Activated CD8-positive, alpha-beta T cell treated with anti-CD3 and anti-CD28 coated beads for 36 hours (primary cell): ENCODE measurements at regions not wholly inside any gene's neighbourhood (a gene's known extent, or its start where the extent isn't known, plus 50 kb on each side); places are given as distances from the start of the nearest gene placed in this dataset.

Source experiments
- ATAC-seq: fragments of 200-7000 bp; cut with Tn5 transposase; one replicate; pipeline ENCODE4 v1.10.0; 2021; ENCODE audit warnings: mild to moderate bottlenecking, moderate library complexity
- CTCF ChIA-PET: fragments of 350-600 bp; sonication (Branson Sonifier 250); formaldehyde crosslinking; loops from one replicate; lab custom pipeline; 2021; ENCODE audit warnings: antibody characterized with exemption; lab: Charles Lee
- POLR2A ChIA-PET: fragments of 350-600 bp; sonication (Branson Sonifier 250); formaldehyde crosslinking; loops from one replicate; lab custom pipeline; 2021; ENCODE audit warnings: antibody characterized with exemption; lab: Charles Lee
- DNase-seq: peaks from one replicate; pipeline ENCODE4 v3.0.0-alpha.2; 2020
- H3K27ac Mint-ChIP-seq: one replicate; pipeline ENCODE4 v1.8.0; 2021; ENCODE audit warnings: mild to moderate bottlenecking, mixed read lengths
- H3K27me3 Mint-ChIP-seq: one replicate; pipeline ENCODE4 v1.8.0; 2021; ENCODE audit warnings: mixed read lengths
- H3K36me3 Mint-ChIP-seq: one replicate; pipeline ENCODE4 v1.8.0; 2021; ENCODE audit warnings: low read depth, mixed read lengths
- H3K4me1 Mint-ChIP-seq: one replicate; pipeline ENCODE4 v1.8.0; 2021; ENCODE audit warnings: low read depth, mixed read lengths
- H3K4me3 Mint-ChIP-seq: one replicate; pipeline ENCODE4 v1.8.0; 2021; ENCODE audit warnings: mild to moderate bottlenecking, moderate library complexity, mixed read lengths
- H3K9me3 Mint-ChIP-seq: one replicate; pipeline ENCODE4 v1.8.0; 2021; ENCODE audit warnings: mixed read lengths
- CTCF ChIP-seq: fragments of 200-600 bp; IDR thresholded peaks from one replicate; pipeline ENCODE4 v1.8.0; 2022; ENCODE audit warnings: antibody characterized with exemption, mild to moderate bottlenecking
- intact Hi-C: fragments of 100-400 bp; cut with micrococcal nuclease; formaldehyde crosslinking; loops from one replicate; pipeline ENCODE4 v1.10.0; 2022

GRCh38 chr7:18154726-18155125 lies 127.1 kb upstream of the PRPS1L1 start:
- DNase-seq (no peak), ATAC-seq (no peak)
- POLR2A ChIA-PET, result no interaction called here
- Mint-ChIP-seq H3K4me1 (no peaks in the 10 kb centered on the region), H3K9me3 (no peaks in the 10 kb centered on the region), H3K4me3 (no peak overlapping the region), H3K27me3 (peaks cover 5% of the 10 kb centered on the region), H3K36me3 (no peaks in the 10 kb centered on the region), H3K27ac (no peak overlapping the region)
- no peak for TF ChIP-seq CTCF
- CTCF ChIA-PET, result no interaction called here
- intact Hi-C loops, result no loop called here

- Mint-ChIP-seq H3K36me3 (no peaks in the 10 kb centered on the region), H3K27me3 (peaks cover 5% of the 10 kb centered on the region), H3K9me3 (no peaks in the 10 kb centered on the region), H3K4me1 (no peaks in the 10 kb centered on the region), H3K4me3 (no peak overlapping the region), H3K27ac (no peak overlapping the region)
- DNase-seq (no peak), ATAC-seq (no peak)
- TF ChIP-seq CTCF, result no peak
- intact Hi-C loops, result no loop called here
- POLR2A ChIA-PET, result no interaction called here
- CTCF ChIA-PET, result no interaction called here
These were observed 129.6 kb upstream of the PRPS1L1 start for GRCh38 chr7:18157233-18157632.

- intact Hi-C loops, result no loop called here
- H3K4me1 Mint-ChIP-seq, result no peaks in the 10 kb centered on the region
- ATAC-seq, result no peak
- DNase-seq, result no peak
- TF ChIP-seq CTCF, result no peak
- H3K27me3 Mint-ChIP-seq, result peaks cover 1% of the 10 kb centered on the region
- no peaks in the 10 kb centered on the region for H3K36me3 Mint-ChIP-seq
- ChIA-PET CTCF (interaction anchor here (1.0 kb wide), 1 partner anchor 456 kb away, joined by 3 read pairs; no protein-coding TSS in a partner anchor), POLR2A (no interaction called here)
- no peak overlapping the region for H3K4me3 Mint-ChIP-seq
- no peaks in the 10 kb centered on the region for H3K9me3 Mint-ChIP-seq
- H3K27ac Mint-ChIP-seq, result no peak overlapping the region
These were observed 135.0 kb upstream of the PRPS1L1 start for GRCh38 chr7:18162657-18163056.

GRCh38 chr7:18163091-18163490 lies 135.4 kb upstream of the PRPS1L1 start:
- Mint-ChIP-seq H3K27me3 (no peaks in the 10 kb centered on the region), H3K4me3 (no peak overlapping the region), H3K4me1 (no peaks in the 10 kb centered on the region), H3K9me3 (no peaks in the 10 kb centered on the region), H3K27ac (no peak overlapping the region), H3K36me3 (no peaks in the 10 kb centered on the region)
- no peak for TF ChIP-seq CTCF
- ATAC-seq (no peak), DNase-seq (no peak)
- ChIA-PET POLR2A (no interaction called here), CTCF (interaction anchor here (1.0 kb wide), 1 partner anchor 456 kb away, joined by 3 read pairs; no protein-coding TSS in a partner anchor)
- intact Hi-C loops, result no loop called here

- ChIA-PET CTCF (no interaction called here), POLR2A (no interaction called here)
- H3K36me3 Mint-ChIP-seq, result no peaks in the 10 kb centered on the region
These were observed 137.5 kb upstream of the PRPS1L1 start for GRCh38 chr7:18165166-18165565.

More at GRCh38 chr7:18165166-18165565, 137.5 kb upstream of the PRPS1L1 start:
- no peak for ATAC-seq
- Mint-ChIP-seq H3K27me3 (no peaks in the 10 kb centered on the region), H3K4me1 (no peaks in the 10 kb centered on the region), H3K27ac (no peak overlapping the region), H3K4me3 (no peak overlapping the region), H3K9me3 (no peaks in the 10 kb centered on the region)
- intact Hi-C loops, result no loop called here
- no peak for TF ChIP-seq CTCF
- no peak for DNase-seq
